HepG2 (cell line): ENCODE measurements at regions not wholly inside any gene's neighbourhood (a gene's known extent, or its start where the extent isn't known, plus 50 kb on each side); places are given as distances from the start of the nearest gene placed in this dataset.
A peak's percentile ranks its signal among the peaks of the same experiment; 100 is the strongest.

ENCODE experiments used
- ATRX ChIP-seq: sonication (generic); formaldehyde crosslinking; IDR thresholded peaks from 2 replicates; pipeline ENCODE4 v1.4.0; 2020; ENCODE audit warnings: missing genetic modification reagents, borderline replicate concordance
- FOXP1 ChIP-seq, 2 experiments: fragments of 450-650 bp in 1 of 2; IDR thresholded peaks; 2 replicates each; pipeline ENCODE4 v1.6.1; 2017 to 2018; ENCODE audit warnings: antibody characterized with exemption in 1 of 2
- HNRNPK ChIP-seq: fragments of 200-400 bp; formaldehyde crosslinking; IDR thresholded peaks from 2 replicates; pipeline ENCODE4 v1.6.1; 2018; ENCODE audit warnings: low read length, low read depth, moderate library complexity, mild to moderate bottlenecking; ENCODE audit not compliant: poor library complexity, severe bottlenecking
- IRF2 ChIP-seq: IDR thresholded peaks from 2 replicates; pipeline ENCODE4 v1.6.1; 2018; ENCODE audit warnings: missing genetic modification reagents, missing compliant biosample characterization
- SNAI1 ChIP-seq: sonication (generic); formaldehyde crosslinking; IDR thresholded peaks from 2 replicates; pipeline ENCODE4 v1.5.0; 2020; ENCODE audit warnings: mild to moderate bottlenecking, missing genetic modification reagents, borderline replicate concordance
- TCF7 ChIP-seq: sonication (generic); IDR thresholded peaks from 2 replicates; pipeline ENCODE4 v1.6.1; 2016; ENCODE audit warnings: antibody characterized with exemption, low read depth
- ZFP37 ChIP-seq: sonication (generic); formaldehyde crosslinking; IDR thresholded peaks from 2 replicates; pipeline ENCODE4 v1.4.0; 2020; ENCODE audit warnings: missing genetic modification reagents, borderline replicate concordance
- ZMAT3 ChIP-seq: sonication (generic); formaldehyde crosslinking; conservative IDR thresholded peaks from 2 replicates; pipeline ENCODE4 v1.7.0; 2021; ENCODE audit warnings: missing genetic modification reagents
- ZMYM3 ChIP-seq: sonication (generic); formaldehyde crosslinking; IDR thresholded peaks from 2 replicates; pipeline ENCODE4 v1.5.1; 2020; ENCODE audit warnings: mild to moderate bottlenecking, missing genetic modification reagents
- ZNF431 ChIP-seq: sonication (generic); formaldehyde crosslinking; IDR thresholded peaks from 2 replicates; pipeline ENCODE4 v1.9.0; 2022; ENCODE audit warnings: missing genetic modification reagents, low read depth, mild to moderate bottlenecking, borderline replicate concordance
- ZNF574 ChIP-seq: sonication (generic); formaldehyde crosslinking; IDR thresholded peaks from 2 replicates; pipeline ENCODE4 v1.4.0; 2020; ENCODE audit warnings: missing genetic modification reagents
- ZNF609 ChIP-seq: sonication (generic); formaldehyde crosslinking; IDR thresholded peaks from 2 replicates; pipeline ENCODE4 v1.4.0; 2020; ENCODE audit warnings: mild to moderate bottlenecking, missing genetic modification reagents, borderline replicate concordance
- TF ChIP-seq, protein P1 (sequence below): sonication (generic); formaldehyde crosslinking; IDR thresholded peaks from 2 replicates; pipeline ENCODE4 v1.5.1; 2020; ENCODE audit warnings: mild to moderate bottlenecking, missing genetic modification reagents, moderate library complexity

DNA sequence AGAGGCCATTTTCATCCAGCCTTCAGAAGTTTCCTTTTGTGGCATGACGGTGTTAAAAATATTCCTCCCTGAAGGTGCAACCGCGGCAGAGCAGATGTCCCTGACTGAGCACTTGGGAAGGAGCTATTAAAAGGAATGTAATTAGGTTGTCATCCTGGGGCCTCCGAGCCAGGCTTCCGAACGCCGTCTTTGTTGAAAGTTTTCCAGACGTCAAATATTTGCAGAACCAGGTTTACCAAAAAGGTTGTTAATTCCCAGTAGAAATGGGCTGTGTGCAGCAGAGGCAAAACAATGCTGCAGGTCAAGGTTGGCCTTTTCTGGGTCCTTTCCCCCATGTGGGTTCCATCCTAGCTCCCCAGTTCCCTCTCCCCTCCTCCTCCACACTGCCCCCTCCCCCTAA is 88.8 kb upstream of the CALM2 start (continued):
- TF ChIP-seq ZNF609 (CRISPR knock-in tag): peak; percentile 52; the same call in 1 of the 2 replicates
- no peak for TF ChIP-seq ATRX (CRISPR knock-in tag)
- no peak for TF ChIP-seq ZFP37 (CRISPR knock-in tag)
- TF ChIP-seq TCF7: 0 out of 2 replicates have a peak, but pooled peaks have one; percentile 33
- no peak for TF ChIP-seq SNAI1 (CRISPR knock-in tag)
- TF ChIP-seq ZNF431: no peak
- TF ChIP-seq HNRNPK: peak; percentile 44
- 0 out of 2 replicates have a peak, but pooled peaks have one; percentile 46 for TF ChIP-seq IRF2 (CRISPR knock-in tag)
- no peak for TF ChIP-seq FOXP1 (IDR thresholded peaks at IDR 0.05)
- peak; percentile 51; the same call in 1 of the 2 replicates for TF ChIP-seq FOXP1 (CRISPR knock-in tag; IDR thresholded peaks at IDR 0.05)
- TF ChIP-seq ZMYM3 (CRISPR knock-in tag): no peak
- no peak for TF ChIP-seq ZNF574 (CRISPR knock-in tag)
- TF ChIP-seq, protein P1, sequence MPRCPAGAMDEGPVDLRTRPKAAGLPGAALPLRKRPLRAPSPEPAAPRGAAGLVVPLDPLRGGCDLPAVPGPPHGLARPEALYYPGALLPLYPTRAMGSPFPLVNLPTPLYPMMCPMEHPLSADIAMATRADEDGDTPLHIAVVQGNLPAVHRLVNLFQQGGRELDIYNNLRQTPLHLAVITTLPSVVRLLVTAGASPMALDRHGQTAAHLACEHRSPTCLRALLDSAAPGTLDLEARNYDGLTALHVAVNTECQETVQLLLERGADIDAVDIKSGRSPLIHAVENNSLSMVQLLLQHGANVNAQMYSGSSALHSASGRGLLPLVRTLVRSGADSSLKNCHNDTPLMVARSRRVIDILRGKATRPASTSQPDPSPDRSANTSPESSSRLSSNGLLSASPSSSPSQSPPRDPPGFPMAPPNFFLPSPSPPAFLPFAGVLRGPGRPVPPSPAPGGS: no peak
- no peak for TF ChIP-seq ZMAT3 (CRISPR knock-in tag)
